ENCODE measurements at regions not wholly inside any gene's neighbourhood (a gene's known extent, or its start where the extent isn't known, plus 50 kb on each side); places are given as distances from the start of the nearest gene placed in this dataset.

GRCh38 chr22:34243023-34243422 is 322.7 kb upstream of the LARGE1 start:
- Histone ChIP-seq H2AFZ (ENCODE audit: low read depth, low read length, severe bottlenecking) (no peak overlapping the region), H3K79me2 (ENCODE audit: insufficient read depth, low read length) (no peaks in the 10 kb centered on the region), H4K20me1 (ENCODE audit: low read depth, low read length) (no peaks in the 10 kb centered on the region), H3K4me3 (ENCODE audit: insufficient read depth, low read length, poor library complexity, severe bottlenecking) (no peak overlapping the region), H3K9me3 (ENCODE audit: insufficient read depth, low read length) (no peaks in the 10 kb centered on the region; the same call in 1 of the 2 replicates), H3K9ac (ENCODE audit: low read length) (no peak overlapping the region), H3K27ac (ENCODE audit: low read depth, low read length) (no peak overlapping the region), H3F3A (ENCODE audit: insufficient read depth) (no peaks in the 10 kb centered on the region), H3K4me2 (ENCODE audit: low read depth, low read length, poor library complexity, severe bottlenecking) (no peak overlapping the region), H3K36me3 (ENCODE audit: low read length) (no peaks in the 10 kb centered on the region), H3K27me3 (ENCODE audit: low read length) (no peaks in the 10 kb centered on the region), H3K9me2 (replicated peaks; ENCODE audit: insufficient read depth, low read length) (no peaks in the 10 kb centered on the region)
- TF ChIP-seq CTCF (IDR thresholded peaks at IDR 0.05; ENCODE audit: insufficient read depth, low read length, poor library complexity, severe bottlenecking): no peak
- TF ChIP-seq EZH2phosphoT487 (conservative IDR thresholded peaks at IDR 0.05; ENCODE audit: low read length): no peak

GRCh38 chr22:34255042-34255441 is 334.8 kb upstream of the LARGE1 start:
- Histone ChIP-seq H3K9ac (ENCODE audit: low read length) (no peak overlapping the region), H3K4me2 (ENCODE audit: low read depth, low read length, poor library complexity, severe bottlenecking) (no peak overlapping the region), H3K27ac (ENCODE audit: low read depth, low read length) (no peak overlapping the region), H3K9me3 (ENCODE audit: insufficient read depth, low read length) (no peaks in the 10 kb centered on the region; the same call in 1 of the 2 replicates), H3K4me3 (ENCODE audit: insufficient read depth, low read length, poor library complexity, severe bottlenecking) (no peak overlapping the region), H3K27me3 (ENCODE audit: low read length) (no peaks in the 10 kb centered on the region), H3F3A (ENCODE audit: insufficient read depth) (no peaks in the 10 kb centered on the region), H4K20me1 (ENCODE audit: low read depth, low read length) (no peaks in the 10 kb centered on the region), H3K79me2 (ENCODE audit: insufficient read depth, low read length) (no peaks in the 10 kb centered on the region), H2AFZ (ENCODE audit: low read depth, low read length, severe bottlenecking) (no peak overlapping the region), H3K36me3 (ENCODE audit: low read length) (no peaks in the 10 kb centered on the region), H3K9me2 (replicated peaks; ENCODE audit: insufficient read depth, low read length) (no peaks in the 10 kb centered on the region)
- TF ChIP-seq CTCF (IDR thresholded peaks at IDR 0.05; ENCODE audit: insufficient read depth, low read length, poor library complexity, severe bottlenecking) (no peak), EZH2phosphoT487 (conservative IDR thresholded peaks at IDR 0.05; ENCODE audit: low read length) (no peak)

- Histone ChIP-seq H3K27ac (ENCODE audit: low read depth, low read length) (no peak overlapping the region), H3K9me2 (replicated peaks; ENCODE audit: insufficient read depth, low read length) (no peaks in the 10 kb centered on the region), H3K9me3 (ENCODE audit: insufficient read depth, low read length) (no peaks in the 10 kb centered on the region), H3K27me3 (ENCODE audit: low read length) (no peaks in the 10 kb centered on the region), H3F3A (ENCODE audit: insufficient read depth) (no peaks in the 10 kb centered on the region), H2AFZ (ENCODE audit: low read depth, low read length, severe bottlenecking) (no peak overlapping the region), H3K9ac (ENCODE audit: low read length) (no peak overlapping the region), H3K36me3 (ENCODE audit: low read length) (no peaks in the 10 kb centered on the region), H3K79me2 (ENCODE audit: insufficient read depth, low read length) (no peaks in the 10 kb centered on the region), H3K4me2 (ENCODE audit: low read depth, low read length, poor library complexity, severe bottlenecking) (no peak overlapping the region), H3K4me3 (ENCODE audit: insufficient read depth, low read length, poor library complexity, severe bottlenecking) (no peak overlapping the region), H4K20me1 (ENCODE audit: low read depth, low read length) (no peaks in the 10 kb centered on the region)
- TF ChIP-seq EZH2phosphoT487 (conservative IDR thresholded peaks at IDR 0.05; ENCODE audit: low read length) (no peak), CTCF (IDR thresholded peaks at IDR 0.05; ENCODE audit: insufficient read depth, low read length, poor library complexity, severe bottlenecking) (no peak)
Observed at GRCh38 chr22:34278121-34278520, 357.8 kb upstream of the LARGE1 start.

Measured in SU-DHL-6 (cell line).